GM12878 (cell line): ENCODE measurements at regions not wholly inside any gene's neighbourhood (a gene's known extent, or its start where the extent isn't known, plus 50 kb on each side); places are given as distances from the start of the nearest gene placed in this dataset.

ENCODE experiments used
- ATAC-seq: fragments of 200-7000 bp; cut with Tn5 transposase; 3 replicates; pipeline ENCODE4 v1.9.1; 2020; ENCODE audit warnings: mild to moderate bottlenecking, moderate library complexity
- BruUV-seq: library from RNA; stranded (reverse); fragments of 400-500 nt; replicated peaks from 2 replicates; lab custom pipeline; 2021; lab: Mats Ljungman, UMichigan
- CTCF ChIA-PET: fragments of 300-600 bp; sonication (Branson Sonifier 250); formaldehyde crosslinking; extraction: SDS; loops from one replicate; lab custom pipeline; 2021; ENCODE audit warnings: inconsistent platforms; lab: Yijun Ruan, JAX
- POLR2A ChIA-PET: fragments of 350-600 bp; formaldehyde crosslinking; extraction: SDS; loops from one replicate; lab custom pipeline; 2021; ENCODE audit warnings: inconsistent platforms; lab: Charles Lee
- RAD21 ChIA-PET: fragments of 300-600 bp; sonication (Branson Sonifier 250); formaldehyde crosslinking; loops from one replicate; lab custom pipeline; 2023; ENCODE audit warnings: antibody characterized with exemption; ENCODE audit not compliant: unreplicated experiment; lab: Charles Lee
- SMC1A ChIA-PET: fragments of 300-600 bp; sonication (Branson Sonifier 250); formaldehyde crosslinking; loops from one replicate; lab custom pipeline; 2023; ENCODE audit not compliant: unreplicated experiment, uncharacterized antibody; lab: Charles Lee
- DNase-seq: peaks from one replicate; pipeline ENCODE4 v3.0.0-alpha.2; 2011; ENCODE audit warnings: low read depth, low spot score
- FAIRE-seq: peaks from 3 replicates; lab custom pipeline; 2011; peaks lifted over from hg19 to GRCh38; lab: Jason Lieb, UNC
- H2AFZ ChIP-seq: 2 replicates; pipeline ENCODE4 v1.6.0; 2011; ENCODE audit warnings: low read depth, low read length, control low read depth; ENCODE audit not compliant: control insufficient read depth
- H3K27ac ChIP-seq: 2 replicates; pipeline ENCODE4 v1.5.1; 2011; ENCODE audit warnings: control low read depth; ENCODE audit not compliant: control insufficient read depth, insufficient read depth
- H3K27me3 ChIP-seq, 2 experiments: replicated peaks in 1 of 2; 2 replicates each; pipeline versions ENCODE4 v1.6.0 to v1.6.1; 2011; ENCODE audit warnings: low read length in 1 of 2; ENCODE audit not compliant: control insufficient read depth in 2 of 2, insufficient read depth in 2 of 2
- H3K36me3 ChIP-seq, 2 experiments: 2 replicates each; pipeline ENCODE4 v1.5.1; 2011; ENCODE audit warnings: low read length in 1 of 2; ENCODE audit not compliant: control insufficient read depth in 2 of 2, insufficient read depth in 2 of 2
- H3K4me1 ChIP-seq: 2 replicates; pipeline ENCODE4 v1.6.1; 2011; ENCODE audit warnings: mild to moderate bottlenecking, low read length, moderate library complexity, mixed read lengths; ENCODE audit not compliant: control insufficient read depth, insufficient read depth
- H3K4me2 ChIP-seq: 2 replicates; pipeline ENCODE4 v1.6.0; 2011; ENCODE audit warnings: control low read depth; ENCODE audit not compliant: control insufficient read depth, insufficient read depth
- H3K4me3 ChIP-seq: fragments of 200-600 bp; sonication (generic); 2 replicates; pipeline ENCODE4 v1.5.1; 2016
- H3K79me2 ChIP-seq: 2 replicates; pipeline ENCODE4 v1.6.0; 2011; ENCODE audit warnings: low read length; ENCODE audit not compliant: control insufficient read depth, insufficient read depth
- H3K9ac ChIP-seq: 2 replicates; pipeline ENCODE4 v1.8.0; 2011; ENCODE audit warnings: low read length, control low read depth, mixed read lengths; ENCODE audit not compliant: control insufficient read depth, insufficient read depth
- H3K9me3 ChIP-seq: replicated peaks from 3 replicates; pipeline ENCODE4 v1.5.1; 2011; ENCODE audit warnings: mild to moderate bottlenecking, low read length; ENCODE audit not compliant: control insufficient read depth, insufficient read depth
- H4K20me1 ChIP-seq: 2 replicates; pipeline ENCODE4 v1.6.0; 2011; ENCODE audit not compliant: control insufficient read depth, insufficient read depth
- ASH2L ChIP-seq: fragments of 300-600, 200-600 bp; sonication (generic); IDR thresholded peaks from 2 replicates; pipeline ENCODE4 v1.6.1; 2017; ENCODE audit warnings: low read depth, mild to moderate bottlenecking, borderline replicate concordance
- CBX3 ChIP-seq: fragments of 200-600 bp; sonication (generic); IDR thresholded peaks from 2 replicates; pipeline ENCODE4 v1.6.1; 2016; ENCODE audit warnings: low read depth, borderline replicate concordance
- CREB1 ChIP-seq: IDR thresholded peaks from 2 replicates; pipeline ENCODE4 v1.6.1; 2012; ENCODE audit warnings: low read depth, mild to moderate bottlenecking, inconsistent platforms
- FOS ChIP-seq: IDR thresholded peaks from 3 replicates; pipeline ENCODE4 v1.6.1; 2011; ENCODE audit warnings: borderline replicate concordance; ENCODE audit not compliant: insufficient read length; ENCODE audit errors: extremely low read depth
- IRF5 ChIP-seq: fragments of 450-650 bp; IDR thresholded peaks from 2 replicates; pipeline ENCODE4 v1.6.1; 2017; ENCODE audit warnings: borderline replicate concordance
- LARP7 ChIP-seq: fragments of 450-650 bp; IDR thresholded peaks from 2 replicates; pipeline ENCODE4 v1.6.1; 2017; ENCODE audit warnings: mild to moderate bottlenecking
- MEF2B ChIP-seq: fragments of 450-650 bp; IDR thresholded peaks from 2 replicates; pipeline ENCODE4 v1.6.1; 2018; ENCODE audit warnings: mild to moderate bottlenecking, moderate library complexity; ENCODE audit not compliant: partially characterized antibody, poor library complexity, severe bottlenecking
- MTA3 ChIP-seq: IDR thresholded peaks from 2 replicates; pipeline ENCODE4 v1.6.1; 2012; ENCODE audit warnings: low read length, inconsistent platforms, borderline replicate concordance
- MYB ChIP-seq: fragments of 150-350 bp; IDR thresholded peaks from 2 replicates; pipeline ENCODE4 v1.6.1; 2014; ENCODE audit warnings: mild to moderate bottlenecking, low read depth, low read length, borderline replicate concordance
- NFIC ChIP-seq: IDR thresholded peaks from 2 replicates; pipeline ENCODE4 v1.6.1; 2012; ENCODE audit warnings: low read depth, mild to moderate bottlenecking, inconsistent platforms, low read length, moderate library complexity
- RB1 ChIP-seq: fragments of 450-650 bp; formaldehyde crosslinking; IDR thresholded peaks from 2 replicates; pipeline ENCODE4 v1.6.1; 2017; ENCODE audit warnings: mild to moderate bottlenecking, borderline replicate concordance
- RFX5 ChIP-seq: IDR thresholded peaks from 2 replicates; pipeline ENCODE4 v1.6.1; 2011; ENCODE audit warnings: low read depth, low read length, improper control_type of control experiment
- STAT1 ChIP-seq: fragments of 450-650 bp; conservative IDR thresholded peaks from 2 replicates; pipeline ENCODE4 v1.6.1; 2014; ENCODE audit warnings: antibody characterized with exemption, mild to moderate bottlenecking
- SUZ12 ChIP-seq: fragments of 200-600 bp; sonication (generic); IDR thresholded peaks from one replicate; pipeline ENCODE4 v1.6.1; 2018; ENCODE audit warnings: antibody characterized with exemption, mild to moderate bottlenecking; ENCODE audit not compliant: unreplicated experiment
- ZNF24 ChIP-seq: fragments of 450-650 bp; IDR thresholded peaks from 2 replicates; pipeline ENCODE4 v1.6.1; 2017; ENCODE audit warnings: antibody characterized with exemption, mild to moderate bottlenecking
- WGBS: methylation state at CpG from one replicate; pipeline ENCODE4 v1.1.6; 2016; ENCODE audit warnings: low lambda C conversion rate; ENCODE audit not compliant: insufficient replicate concordance, insufficient coverage; ENCODE audit errors: missing lambda C conversion rate; 5-methylcytosine and 5-hydroxymethylcytosine counted together
- in situ Hi-C: fragments of 300-500 bp; cut with MboI; formaldehyde crosslinking; loops from 9 replicates; pipeline ENCODE4 v1.14.3; 2018; ENCODE audit warnings: mixed read lengths
- intact Hi-C: fragments of 100-400 bp; cut with micrococcal nuclease; formaldehyde crosslinking; loops from one replicate; pipeline ENCODE4 v1.14.2; 2022; ENCODE audit not compliant: unreplicated experiment
- TF ChIP-seq, protein P1 (sequence below): fragments of 450-650 bp; conservative IDR thresholded peaks from 2 replicates; pipeline ENCODE4 v1.6.1; 2017; ENCODE audit warnings: mild to moderate bottlenecking, moderate library complexity
- TF ChIP-seq, protein P2 (sequence below): IDR thresholded peaks from 2 replicates; pipeline ENCODE4 v1.6.1; 2011; ENCODE audit warnings: low read depth, low read length, improper control_type of control experiment, borderline replicate concordance
- TF ChIP-seq, protein P3 (sequence below): IDR thresholded peaks from 2 replicates; pipeline ENCODE4 v1.6.1; 2012; ENCODE audit warnings: low read depth, low read length, improper control_type of control experiment
- TF ChIP-seq, protein P4 (sequence below): IDR thresholded peaks from 2 replicates; pipeline ENCODE4 v1.6.1; 2011; ENCODE audit warnings: borderline replicate concordance, low read depth, mild to moderate bottlenecking, moderate library complexity, low read length; ENCODE audit not compliant: insufficient read depth, poor library complexity, severe bottlenecking

- TF ChIP-seq, protein P1, sequence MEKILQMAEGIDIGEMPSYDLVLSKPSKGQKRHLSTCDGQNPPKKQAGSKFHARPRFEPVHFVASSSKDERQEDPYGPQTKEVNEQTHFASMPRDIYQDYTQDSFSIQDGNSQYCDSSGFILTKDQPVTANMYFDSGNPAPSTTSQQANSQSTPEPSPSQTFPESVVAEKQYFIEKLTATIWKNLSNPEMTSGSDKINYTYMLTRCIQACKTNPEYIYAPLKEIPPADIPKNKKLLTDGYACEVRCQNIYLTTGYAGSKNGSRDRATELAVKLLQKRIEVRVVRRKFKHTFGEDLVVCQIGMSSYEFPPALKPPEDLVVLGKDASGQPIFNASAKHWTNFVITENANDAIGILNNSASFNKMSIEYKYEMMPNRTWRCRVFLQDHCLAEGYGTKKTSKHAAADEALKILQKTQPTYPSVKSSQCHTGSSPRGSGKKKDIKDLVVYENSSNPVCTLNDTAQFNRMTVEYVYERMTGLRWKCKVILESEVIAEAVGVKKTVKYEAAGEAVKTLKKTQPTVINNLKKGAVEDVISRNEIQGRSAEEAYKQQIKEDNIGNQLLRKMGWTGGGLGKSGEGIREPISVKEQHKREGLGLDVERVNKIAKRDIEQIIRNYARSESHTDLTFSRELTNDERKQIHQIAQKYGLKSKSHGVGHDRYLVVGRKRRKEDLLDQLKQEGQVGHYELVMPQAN, result no peak
- TF ChIP-seq SUZ12 (no peak), CREB1 (no peak), STAT1 (no peak), MTA3 (no peak), MEF2B (no peak), CBX3 (no peak), NFIC (no peak)
- TF ChIP-seq, protein P2, sequence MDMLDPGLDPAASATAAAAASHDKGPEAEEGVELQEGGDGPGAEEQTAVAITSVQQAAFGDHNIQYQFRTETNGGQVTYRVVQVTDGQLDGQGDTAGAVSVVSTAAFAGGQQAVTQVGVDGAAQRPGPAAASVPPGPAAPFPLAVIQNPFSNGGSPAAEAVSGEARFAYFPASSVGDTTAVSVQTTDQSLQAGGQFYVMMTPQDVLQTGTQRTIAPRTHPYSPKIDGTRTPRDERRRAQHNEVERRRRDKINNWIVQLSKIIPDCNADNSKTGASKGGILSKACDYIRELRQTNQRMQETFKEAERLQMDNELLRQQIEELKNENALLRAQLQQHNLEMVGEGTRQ, result no peak
Observed at GRCh38 chr16:79734721-79735120, 134.2 kb upstream of the MAF start (continued).

GRCh38 chr16:79728923-79729240 is 128.3 kb upstream of the MAF start:
- DNase-seq, result no peak
- Histone ChIP-seq H3K27ac (no peak overlapping the region), H3K79me2 (no peaks in the 10 kb centered on the region), H3K27me3 (no peaks in the 10 kb centered on the region), H3K9me3 (no peaks in the 10 kb centered on the region), H3K4me3 (no peak overlapping the region), H3K4me2 (no peak overlapping the region), H2AFZ (no peak overlapping the region), H3K4me1 (no peaks in the 10 kb centered on the region), H3K36me3 (no peaks in the 10 kb centered on the region), H4K20me1 (no peaks in the 10 kb centered on the region), H3K9ac (no peak overlapping the region)
- ChIA-PET POLR2A (no interaction called here), CTCF (no interaction called here), SMC1A (no interaction called here), RAD21 (no interaction called here)
- no TSS peak for BruUV-seq
- in situ Hi-C loops, result no loop called here
- intact Hi-C loops, result no loop called here
- FAIRE-seq, result no peak
- 4% methylated on average over 2 of the region's 2 CpGs for WGBS
- TF ChIP-seq MTA3, result no peak
- TF ChIP-seq RFX5, result no peak
- no peak for TF ChIP-seq ZNF24
- TF ChIP-seq, protein P3, sequence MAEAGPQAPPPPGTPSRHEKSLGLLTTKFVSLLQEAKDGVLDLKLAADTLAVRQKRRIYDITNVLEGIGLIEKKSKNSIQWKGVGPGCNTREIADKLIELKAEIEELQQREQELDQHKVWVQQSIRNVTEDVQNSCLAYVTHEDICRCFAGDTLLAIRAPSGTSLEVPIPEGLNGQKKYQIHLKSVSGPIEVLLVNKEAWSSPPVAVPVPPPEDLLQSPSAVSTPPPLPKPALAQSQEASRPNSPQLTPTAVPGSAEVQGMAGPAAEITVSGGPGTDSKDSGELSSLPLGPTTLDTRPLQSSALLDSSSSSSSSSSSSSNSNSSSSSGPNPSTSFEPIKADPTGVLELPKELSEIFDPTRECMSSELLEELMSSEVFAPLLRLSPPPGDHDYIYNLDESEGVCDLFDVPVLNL, result no peak
- no peak for TF ChIP-seq MEF2B
- TF ChIP-seq RB1, result no peak
- TF ChIP-seq MYB, result no peak
- TF ChIP-seq, protein P4, sequence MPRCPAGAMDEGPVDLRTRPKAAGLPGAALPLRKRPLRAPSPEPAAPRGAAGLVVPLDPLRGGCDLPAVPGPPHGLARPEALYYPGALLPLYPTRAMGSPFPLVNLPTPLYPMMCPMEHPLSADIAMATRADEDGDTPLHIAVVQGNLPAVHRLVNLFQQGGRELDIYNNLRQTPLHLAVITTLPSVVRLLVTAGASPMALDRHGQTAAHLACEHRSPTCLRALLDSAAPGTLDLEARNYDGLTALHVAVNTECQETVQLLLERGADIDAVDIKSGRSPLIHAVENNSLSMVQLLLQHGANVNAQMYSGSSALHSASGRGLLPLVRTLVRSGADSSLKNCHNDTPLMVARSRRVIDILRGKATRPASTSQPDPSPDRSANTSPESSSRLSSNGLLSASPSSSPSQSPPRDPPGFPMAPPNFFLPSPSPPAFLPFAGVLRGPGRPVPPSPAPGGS, result no peak
- no peak for TF ChIP-seq NFIC
- no peak for TF ChIP-seq ASH2L
- no peak for TF ChIP-seq IRF5
- TF ChIP-seq LARP7, result no peak
- TF ChIP-seq FOS, result no peak
- ATAC-seq, result no peak
